Embryonic facial prominence (tissue), 1 donor: ENCODE measurements at regions not wholly inside any gene's neighbourhood (a gene's known extent, or its start where the extent isn't known, plus 50 kb on each side); places are given as distances from the start of the nearest gene placed in this dataset.

Experiments
- DNase-seq: peaks from one replicate; pipeline ENCODE4 v3.0.0-alpha.2; 2016; ENCODE audit errors: extremely low spot score

DNA sequence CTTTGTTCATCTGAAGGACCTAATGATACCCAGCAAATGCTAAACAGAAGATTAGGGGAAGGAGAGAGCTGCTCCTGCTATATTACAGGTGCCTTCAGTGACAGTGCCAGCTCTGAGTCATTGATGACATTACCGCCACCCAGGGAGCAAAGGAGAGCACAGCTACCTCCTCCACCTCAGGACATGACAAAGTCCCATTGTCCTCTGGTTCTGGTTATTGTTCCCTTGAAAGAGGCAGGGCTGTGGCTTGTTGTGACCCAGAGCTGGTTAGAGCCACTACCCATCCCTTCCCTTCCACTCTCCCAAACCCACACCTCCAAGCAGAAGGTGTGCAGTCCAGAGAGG lies 363.5 kb upstream of the DUSP10 start:
- DNase-seq = no peak

DNA sequence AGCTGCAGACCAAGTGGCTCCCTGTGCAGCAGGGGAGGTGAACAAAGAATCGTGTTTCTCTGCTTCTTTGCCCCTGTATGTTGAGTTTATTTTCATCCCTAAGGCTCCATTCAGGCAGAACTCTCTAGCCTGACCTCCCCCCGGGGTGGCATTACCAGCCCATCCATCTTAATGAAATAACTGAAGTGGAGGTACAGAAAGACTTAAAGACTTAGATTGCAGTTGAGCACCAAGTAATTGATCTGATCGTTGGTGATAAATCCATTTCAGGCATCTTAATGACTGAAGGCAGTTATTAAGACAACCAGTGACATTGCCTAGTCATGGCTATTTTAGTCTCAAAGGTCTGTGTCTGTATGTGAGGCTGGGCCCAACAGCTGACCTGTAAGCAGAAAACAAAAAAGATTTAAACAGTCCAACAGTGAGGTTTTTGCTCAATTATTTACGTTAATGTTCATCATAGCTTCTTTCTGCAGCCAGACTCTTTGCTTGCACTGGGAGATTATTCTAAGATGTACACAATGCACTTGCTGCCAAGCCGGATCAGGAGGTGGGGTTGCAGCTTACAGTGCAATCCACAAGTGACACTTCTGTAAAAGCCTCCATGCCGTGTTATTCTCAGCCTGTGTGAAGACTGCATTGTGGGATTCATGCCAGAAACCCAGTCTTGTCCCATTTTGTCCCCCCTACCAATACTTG lies 363.0 kb upstream of the DUSP10 start:
- DNase-seq = no peak

DNA sequence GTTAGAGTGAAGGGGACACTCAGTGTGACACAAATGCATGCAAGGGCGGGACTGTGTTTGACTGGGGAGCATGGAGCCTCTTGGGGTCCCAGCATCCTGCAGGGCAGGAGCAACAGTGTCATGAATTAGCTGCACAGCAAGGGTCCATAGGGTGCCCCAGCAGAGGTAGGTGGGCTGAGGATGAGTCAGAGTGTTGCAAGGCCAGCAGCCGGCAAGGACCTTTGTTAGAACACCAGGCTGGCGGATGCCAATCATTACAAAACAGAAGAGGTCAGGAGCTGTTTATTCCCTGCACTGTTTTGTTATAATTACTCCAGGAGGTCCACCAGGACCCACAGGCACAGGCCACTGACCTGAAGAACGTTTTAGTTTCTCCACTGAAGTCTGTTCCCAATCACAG lies 362.2 kb upstream of the DUSP10 start:
- DNase-seq = no peak

DNA sequence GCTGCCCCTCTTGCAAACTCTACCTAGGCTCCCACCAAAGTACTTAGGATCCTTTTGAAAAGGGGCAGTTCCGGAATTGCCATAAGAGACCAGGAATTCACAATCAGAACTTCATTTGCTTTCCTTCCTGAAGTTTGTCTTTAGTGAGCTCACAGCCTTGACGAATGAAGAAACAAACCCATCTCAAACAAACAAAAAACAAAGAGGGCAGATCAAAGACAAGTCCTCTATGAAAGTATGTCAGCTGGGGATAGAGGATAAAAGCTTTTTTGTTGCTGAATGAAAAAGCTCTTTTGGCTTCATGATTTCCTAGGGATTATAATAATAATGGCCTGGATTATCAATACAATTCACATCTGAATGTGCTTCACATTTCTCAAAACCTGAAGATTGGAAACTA lies 357.9 kb upstream of the DUSP10 start:
- DNase-seq = no peak

DNA sequence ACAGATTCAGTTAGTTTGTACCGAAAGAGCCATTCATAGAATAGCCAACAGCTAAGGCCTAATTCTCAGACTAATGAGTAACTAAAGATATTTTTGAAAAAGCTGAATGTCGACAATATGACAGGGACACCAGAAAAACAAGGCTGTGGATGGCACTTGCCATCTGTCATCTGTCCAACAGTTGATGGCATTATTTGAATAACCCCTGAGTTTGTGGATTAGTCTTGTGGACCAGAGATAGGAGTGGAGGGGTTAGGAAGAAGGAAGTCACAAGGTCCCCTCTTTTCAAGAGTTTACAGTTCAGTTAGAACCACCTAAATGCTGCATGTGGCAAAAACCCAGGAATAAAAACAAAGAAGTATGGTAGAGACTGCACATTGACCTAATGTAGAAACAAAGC lies 356.5 kb upstream of the DUSP10 start:
- no peak for DNase-seq

DNA sequence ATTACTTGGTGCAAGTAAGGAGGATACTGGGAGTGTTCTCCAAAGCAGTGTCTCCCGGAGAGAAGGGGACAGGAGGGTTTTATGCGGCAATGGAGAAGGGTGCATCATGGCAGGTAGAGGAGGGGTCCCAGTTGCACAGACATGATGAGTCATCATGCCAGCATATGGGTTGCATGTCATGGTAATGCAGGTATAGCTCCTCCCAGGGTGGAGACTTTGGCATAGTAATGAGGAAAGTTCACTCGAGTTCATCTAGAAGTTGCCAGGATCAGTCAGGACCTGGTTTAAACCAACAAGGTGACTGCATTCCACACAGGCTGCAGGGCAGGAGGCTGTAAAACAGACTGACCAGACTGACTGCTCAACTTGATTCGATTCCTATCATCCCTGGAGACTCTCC lies 355.7 kb upstream of the DUSP10 start:
- DNase-seq = no peak

DNA sequence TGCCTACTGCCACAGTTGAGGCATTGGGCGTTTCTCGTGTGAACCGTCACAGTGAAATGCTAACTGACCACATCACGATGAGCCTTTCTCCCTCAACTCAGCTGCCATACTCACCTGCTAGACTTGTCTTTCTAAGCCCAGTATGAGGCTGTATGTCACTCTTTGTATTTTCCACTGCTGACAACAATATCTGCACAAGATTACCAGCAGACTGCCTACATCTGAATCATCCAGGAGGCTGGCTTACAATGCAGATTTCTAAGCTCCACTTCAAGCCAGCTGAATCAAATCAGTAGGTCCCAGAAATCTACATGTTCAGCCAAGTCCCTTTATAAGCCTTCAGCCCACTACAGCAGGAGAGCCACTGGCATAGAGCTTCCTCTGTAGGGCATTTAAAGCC lies 355.0 kb upstream of the DUSP10 start:
- DNase-seq = no peak

DNA sequence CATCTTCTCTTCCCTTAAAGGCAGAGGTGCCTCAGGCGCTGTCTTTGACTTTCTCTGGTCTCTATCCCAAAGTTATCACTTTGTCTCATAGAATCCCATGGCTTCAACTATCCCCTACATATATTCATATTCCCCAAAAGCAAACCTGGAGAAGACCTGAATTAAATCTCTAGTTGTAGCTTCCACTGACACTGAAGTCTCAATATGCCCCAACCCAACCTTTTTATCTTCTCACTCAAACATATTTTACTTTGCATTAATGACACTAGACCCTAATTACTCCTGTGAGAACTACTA lies 354.5 kb upstream of the DUSP10 start:
- no peak for DNase-seq

DNA sequence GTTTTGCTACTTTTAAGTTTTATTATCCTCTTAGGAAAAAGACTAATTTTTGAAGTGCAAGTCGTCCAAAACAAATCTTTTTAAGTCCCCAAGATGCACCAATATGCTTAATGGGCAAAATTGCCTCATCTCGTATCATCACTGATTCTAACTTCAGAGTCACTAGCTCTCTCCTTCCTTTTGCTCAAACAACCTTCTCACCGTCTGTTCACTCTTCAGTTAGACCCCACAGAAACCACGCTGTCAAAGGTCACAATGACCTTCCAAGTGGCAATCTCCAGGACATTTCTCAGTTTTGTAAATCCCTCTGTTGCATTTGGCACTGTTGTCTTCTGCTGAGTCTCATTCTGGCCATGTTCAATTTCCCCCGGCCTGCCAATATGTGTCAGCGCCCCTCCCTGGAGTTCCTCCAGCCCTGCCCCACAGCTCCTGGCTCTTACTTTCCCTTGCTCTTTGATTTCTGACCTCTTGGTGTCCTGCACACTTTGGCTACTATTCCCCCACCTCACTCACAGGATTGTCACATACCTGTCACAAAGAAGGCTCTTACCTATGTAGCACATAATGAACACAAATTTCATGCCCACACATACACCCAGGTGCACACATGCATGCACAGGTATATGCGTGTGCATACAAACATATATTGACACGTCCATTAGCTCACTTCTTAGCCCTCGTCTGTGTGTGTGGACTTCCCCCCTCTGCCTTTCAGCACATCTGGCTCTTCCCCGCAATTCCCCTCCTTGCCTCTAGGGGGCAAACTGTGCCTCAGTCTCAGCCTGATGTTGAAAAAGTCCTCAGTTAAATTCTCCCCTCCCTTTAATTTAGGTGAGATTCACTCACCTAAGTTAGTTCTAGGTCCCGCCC lies 354.0 kb upstream of the DUSP10 start:
- no peak for DNase-seq

DNA sequence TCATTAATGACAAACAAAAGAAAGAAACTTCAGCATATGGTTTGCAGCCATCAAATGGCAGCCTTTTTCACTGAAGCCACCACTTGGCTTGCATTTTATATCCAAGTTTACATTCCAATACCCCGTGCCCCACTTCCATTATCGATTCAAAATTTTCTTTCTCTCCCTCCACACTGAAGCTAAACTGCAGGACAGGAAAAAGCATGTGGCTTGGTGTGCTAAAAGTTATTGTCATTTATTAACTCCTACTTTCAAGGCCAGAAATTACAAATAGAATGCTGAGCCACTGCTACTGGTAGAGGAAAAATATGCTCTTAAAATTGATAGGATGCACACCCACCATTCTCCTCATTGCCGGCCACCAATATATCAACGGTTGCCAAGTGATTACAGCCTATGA lies 351.6 kb upstream of the DUSP10 start:
- no peak for DNase-seq

DNA sequence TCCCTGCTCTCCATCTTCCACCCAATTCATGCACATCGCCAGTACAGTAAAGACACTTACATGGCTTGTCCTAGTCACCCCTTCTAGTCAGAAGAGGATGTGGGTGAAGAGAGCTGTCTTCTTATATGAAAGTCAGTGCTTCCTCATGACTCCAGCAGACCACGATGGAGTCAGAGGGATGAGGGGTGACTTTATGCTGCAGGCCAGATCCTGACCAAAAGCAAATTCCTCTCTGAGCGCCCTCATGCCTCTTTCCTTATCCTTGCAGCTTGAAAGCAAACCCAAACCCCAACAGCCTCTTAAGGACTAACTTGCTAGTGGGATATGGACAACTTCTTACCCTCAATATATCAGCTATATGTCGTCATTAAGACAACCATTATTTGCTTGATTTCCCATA lies 348.2 kb upstream of the DUSP10 start:
- DNase-seq = no peak

DNA sequence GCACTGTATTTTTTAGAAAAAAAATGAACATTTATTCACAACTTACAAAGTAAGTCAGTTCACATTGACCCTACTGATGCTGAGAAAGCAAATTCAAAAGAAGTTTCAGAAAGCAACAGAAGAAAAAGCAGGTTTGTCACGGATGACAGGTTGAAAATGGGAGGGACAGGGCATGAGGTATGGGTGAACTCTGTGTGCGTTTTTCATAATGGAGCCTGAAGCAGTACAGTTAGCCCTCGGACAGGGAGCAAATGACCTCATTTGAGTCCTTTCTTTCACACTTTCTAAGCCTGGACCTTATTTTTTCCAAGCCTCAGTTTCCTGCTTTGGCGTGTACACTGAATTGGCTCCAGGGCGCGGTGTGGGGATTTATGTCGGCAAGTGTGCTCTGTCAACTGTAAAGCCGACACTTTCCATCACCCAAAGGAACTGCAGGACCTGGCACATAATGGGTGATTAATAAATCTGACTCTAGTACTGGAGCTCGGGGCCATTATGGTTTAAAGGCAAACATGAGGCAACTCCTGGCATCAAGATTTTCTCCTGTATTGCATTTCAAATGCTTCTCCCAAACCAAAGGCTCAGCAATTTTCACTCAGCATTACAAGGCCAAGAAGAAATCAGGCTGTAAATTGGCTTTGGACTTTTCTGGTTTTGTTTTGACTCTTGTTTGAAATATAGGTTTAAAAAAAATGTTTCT lies 345.5 kb upstream of the DUSP10 start:
- DNase-seq = no peak

DNA sequence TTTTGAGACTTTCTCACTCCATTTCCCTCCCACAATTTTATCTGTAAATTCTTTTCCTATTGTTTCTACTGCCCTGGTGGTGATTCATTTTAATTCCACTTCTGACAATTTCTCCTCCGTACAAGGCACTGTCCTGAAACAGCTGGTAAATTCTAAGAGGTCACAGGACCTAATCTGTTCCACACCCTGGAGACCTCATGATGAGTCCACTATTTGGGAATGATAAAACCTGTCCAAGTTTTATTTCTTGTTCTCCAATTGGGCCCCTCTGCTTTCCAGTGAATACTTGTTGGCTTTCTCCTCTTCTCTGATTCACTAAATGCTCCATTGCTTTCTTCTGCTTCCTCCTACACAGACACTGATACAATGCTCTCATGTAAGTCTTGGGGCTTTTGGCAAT lies 343.1 kb upstream of the DUSP10 start:
- no peak for DNase-seq

DNA sequence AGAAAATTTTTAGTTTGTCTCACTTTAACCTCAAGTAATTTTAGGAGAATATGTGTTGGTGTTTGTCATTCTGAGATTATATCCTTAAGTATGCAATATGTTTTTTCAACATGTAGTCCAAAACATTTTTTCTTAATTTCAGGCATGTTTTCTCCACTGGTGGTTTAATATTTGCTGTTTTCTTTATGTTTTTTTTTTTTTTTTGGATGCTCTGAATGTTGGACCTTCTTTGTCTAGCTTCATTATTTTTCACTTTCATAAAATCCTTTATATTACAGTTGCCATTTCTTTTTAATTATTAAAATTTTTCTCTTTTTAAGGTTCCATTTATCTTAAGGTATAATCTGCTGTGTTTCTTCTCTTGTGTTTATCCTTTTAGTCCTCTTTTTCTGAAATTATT lies 342.2 kb upstream of the DUSP10 start:
- DNase-seq = no peak

DNA sequence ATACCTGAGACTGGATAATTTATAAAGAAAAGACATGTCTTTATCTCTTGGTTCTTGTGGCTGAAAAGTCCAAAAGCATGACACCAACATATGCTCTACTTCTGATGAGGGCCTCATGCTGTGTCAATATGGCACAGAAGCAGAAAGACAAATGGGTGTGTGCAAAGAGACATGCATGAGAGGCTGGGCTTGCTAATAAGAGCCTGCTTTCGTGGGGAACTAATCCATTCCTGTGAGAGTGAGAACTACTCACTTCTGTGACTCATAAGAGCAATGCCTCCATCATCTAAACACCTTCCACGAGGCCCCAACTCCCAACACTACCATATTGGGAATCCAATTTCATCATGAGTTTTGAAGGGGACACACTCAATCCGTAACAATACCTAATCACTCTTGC lies 340.0 kb upstream of the DUSP10 start:
- no peak for DNase-seq

DNA sequence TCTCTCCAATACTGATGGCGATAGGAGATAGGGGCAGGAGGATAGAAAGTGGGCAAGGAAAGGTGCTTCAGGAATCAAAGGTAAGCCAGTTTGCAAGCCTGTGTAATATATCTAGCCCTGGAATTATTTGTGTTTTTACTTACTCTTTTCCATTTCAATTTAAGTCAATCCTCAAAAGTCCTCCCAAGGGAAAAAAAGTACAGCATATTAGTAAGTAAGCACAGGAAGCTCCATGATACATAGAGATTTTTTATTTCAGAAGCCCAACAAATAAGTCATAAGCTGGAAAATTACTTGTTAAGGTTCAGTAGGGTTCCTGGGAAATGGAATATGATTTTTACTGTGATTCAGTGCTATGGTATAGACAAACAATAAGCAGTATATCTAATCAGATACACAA lies 337.7 kb upstream of the DUSP10 start:
- DNase-seq = no peak

DNA sequence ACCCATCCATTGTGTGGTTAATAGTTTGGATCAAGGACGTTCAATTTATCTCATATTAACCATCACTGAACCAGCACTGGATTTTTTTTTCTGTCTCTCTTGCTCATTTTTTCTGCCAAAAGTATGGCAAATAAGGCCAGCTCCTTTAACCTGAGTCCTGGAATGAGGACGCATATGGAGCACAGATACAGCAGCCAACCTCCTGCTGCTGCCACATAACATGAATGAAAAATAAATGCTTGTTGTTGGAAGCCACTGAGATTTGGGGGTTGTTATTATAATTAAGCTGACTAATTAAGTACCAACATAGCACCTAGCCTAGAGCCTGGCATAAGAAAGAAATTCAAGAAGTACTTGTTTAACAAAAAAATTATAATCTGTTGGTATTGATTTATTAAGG lies 335.3 kb upstream of the DUSP10 start:
- no peak for DNase-seq

DNA sequence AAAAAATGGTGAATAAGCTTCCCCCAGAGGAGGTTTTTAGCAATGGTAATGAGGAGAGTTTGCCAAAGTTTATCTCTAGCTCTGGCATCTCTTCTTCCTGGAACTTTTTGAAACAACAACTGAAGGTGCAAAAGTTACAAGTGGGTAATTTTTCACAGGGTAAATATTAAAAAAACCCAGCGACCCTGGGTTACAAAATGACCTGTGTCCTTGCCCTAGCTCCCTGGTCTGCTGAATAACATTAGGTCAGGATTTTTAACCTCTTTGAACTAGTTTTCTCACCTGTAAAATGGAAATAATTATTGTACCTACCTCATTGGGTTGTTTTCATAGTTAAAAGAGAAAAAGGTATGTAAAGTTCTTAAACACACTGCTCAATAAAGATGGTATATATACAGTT lies 332.4 kb upstream of the DUSP10 start:
- no peak for DNase-seq

DNA sequence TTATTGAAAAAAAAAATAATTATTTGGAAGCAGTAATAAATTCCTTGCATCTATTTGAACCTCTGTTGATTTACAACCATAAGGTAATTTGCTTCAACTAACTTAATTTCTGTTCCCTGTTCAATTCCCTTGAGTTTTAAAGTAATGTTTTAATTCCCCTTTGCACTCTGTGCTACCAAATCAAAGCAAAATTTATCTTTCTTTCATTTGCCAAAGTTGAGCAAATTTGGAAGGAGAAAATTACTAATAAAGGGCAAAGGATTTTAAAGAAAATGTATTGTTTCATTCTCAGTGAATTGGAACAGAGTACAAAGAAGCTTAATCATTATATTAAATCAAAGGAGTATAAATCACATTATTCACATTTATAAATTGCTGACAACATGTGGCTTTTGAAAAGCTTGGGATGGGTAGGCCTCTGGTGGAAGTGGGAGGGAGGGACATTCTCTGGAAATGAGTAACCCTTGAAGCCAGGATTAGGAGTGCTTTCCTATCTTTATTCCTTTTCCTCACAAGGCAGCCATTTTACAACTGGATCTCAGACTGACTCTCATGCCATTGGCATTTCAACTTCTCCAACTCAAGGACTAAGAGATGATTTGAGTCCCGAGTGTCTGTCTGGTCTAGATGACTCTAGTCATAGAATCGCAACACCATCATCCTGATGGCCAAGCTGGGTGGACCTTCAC lies 331.6 kb upstream of the DUSP10 start:
- no peak for DNase-seq

DNA sequence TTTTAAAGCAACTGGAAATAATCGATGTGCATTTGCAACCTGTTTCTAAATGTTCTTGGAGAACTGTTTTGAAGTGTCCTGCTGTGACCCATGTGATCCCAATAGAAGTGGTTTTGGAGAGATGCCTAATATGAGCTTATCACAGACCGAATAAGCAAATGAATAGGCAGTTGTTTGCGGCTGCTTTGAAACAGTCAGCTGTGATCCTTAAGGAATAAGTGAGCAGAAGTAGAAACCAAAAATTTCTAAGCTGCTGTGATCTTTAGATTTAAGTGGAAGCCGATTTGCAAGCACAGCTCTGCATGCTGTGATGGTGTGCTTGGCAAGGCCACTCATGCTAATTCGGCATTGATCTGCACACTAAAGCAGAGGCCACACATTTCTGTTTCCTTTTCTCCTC lies 329.5 kb upstream of the DUSP10 start:
- DNase-seq = no peak

DNA sequence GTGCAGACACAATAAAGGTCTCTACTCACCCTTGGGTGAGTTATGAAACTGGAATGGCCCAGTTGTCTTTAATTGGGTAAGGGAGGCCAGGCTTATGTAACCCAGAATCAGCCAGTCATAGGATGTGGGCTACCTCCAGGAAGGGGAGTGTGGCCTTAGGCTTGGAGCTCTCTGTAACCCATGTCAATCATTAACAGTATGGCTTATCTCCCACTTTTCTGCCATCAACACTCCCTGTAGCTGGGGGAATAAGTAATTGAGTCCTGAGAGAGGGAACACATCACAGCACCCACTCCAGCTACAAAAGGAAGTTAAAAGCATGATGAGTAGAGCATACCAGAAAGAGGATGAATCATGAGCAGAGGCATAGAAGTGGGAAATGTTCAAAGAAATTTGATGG lies 327.0 kb upstream of the DUSP10 start:
- no peak for DNase-seq

DNA sequence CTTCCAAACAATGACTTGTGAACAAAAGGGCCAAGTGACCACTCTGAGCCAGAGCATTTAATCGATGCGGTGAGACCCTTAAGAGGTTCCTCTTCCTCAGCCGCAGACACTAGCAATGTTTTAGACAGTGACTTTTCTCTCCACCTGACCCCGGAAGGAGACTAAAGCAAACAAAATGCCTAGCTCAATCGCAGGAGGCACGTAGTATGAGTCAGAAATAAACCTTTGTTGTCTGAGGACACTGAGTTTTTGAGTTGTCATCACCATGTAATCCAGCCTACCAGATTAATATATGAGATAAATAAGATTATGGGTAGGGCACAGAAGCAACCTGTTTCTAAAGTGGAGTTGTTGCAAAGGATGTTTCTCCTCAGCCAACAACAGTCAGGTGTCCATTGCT lies 326.2 kb upstream of the DUSP10 start:
- DNase-seq = no peak

DNA sequence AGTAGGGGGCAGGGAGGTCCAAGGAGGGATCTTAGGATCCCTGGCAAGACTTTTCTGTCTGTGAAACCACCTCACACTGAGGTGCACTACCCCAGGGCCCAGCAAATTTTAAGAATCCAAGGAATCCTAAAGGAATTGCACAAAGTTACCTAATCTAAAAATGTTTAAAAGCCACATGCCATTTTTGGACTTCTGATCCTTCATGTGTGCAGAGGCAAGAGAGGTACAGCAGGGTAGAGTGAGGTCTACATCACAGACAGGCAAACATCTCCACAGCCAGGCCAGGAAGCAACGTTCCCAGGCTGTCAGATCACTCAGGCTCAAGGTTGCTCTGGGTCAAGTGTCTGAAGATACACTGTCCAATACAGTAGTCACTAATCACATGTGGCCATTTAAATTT lies 324.6 kb upstream of the DUSP10 start:
- DNase-seq = no peak
